ENCODE measurements at regions not wholly inside any gene's neighbourhood (a gene's known extent, or its start where the extent isn't known, plus 50 kb on each side); places are given as distances from the start of the nearest gene placed in this dataset.
A peak's percentile ranks its signal among the peaks of the same experiment; 100 is the strongest.

GRCh38 chr15:95281470-95281869, 1049.0 kb upstream of the NR2F2 start:
- Histone ChIP-seq H2AFZ (ENCODE audit: low read depth, low read length) (no peak overlapping the region), H3K9me3 (ENCODE audit: low read length) (no peaks in the 10 kb centered on the region), H3K36me3 (ENCODE audit: insufficient read depth, low read length) (no peaks in the 10 kb centered on the region), H3K4me3 (ENCODE audit: low read length) (no peak overlapping the region), H3K27me3 (ENCODE audit: insufficient read depth, low read length) (no peaks in the 10 kb centered on the region), H3K4me1 (ENCODE audit: insufficient read depth, low read length) (peaks cover 22% of the 10 kb centered on the region)

- no peak overlapping the region for H3K4me3 ChIP-seq (ENCODE audit: low read length)
Measured at GRCh38 chr15:95284492-95284891, 1046.0 kb upstream of the NR2F2 start.

DNA sequence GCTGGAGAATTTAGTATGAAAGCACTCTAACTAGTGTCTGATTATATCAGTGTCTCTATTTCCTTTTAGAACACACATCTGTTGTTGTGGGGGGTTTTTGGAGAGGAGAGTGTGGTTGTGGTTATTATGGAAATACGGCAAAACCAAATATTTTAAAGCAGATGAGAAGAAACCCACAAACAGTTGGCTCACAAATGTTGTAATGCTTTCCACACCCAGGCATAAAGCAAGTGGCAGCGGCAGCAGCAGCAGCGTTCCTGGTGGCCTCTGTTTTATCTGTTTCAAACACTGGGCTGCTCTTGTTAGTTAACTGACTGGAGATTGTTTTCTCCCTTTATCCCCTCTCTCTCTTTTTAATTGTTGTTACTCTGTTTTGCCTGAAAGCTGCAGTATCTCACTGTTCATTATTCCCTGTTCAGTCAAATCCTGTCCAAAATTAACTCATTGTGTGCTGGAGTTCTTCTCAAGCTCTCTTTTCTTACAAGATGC, 1045.5 kb upstream of the NR2F2 start:
- Histone ChIP-seq H3K9me3 (ENCODE audit: low read length) (no peaks in the 10 kb centered on the region), H3K4me1 (ENCODE audit: insufficient read depth, low read length) (peaks cover 52% of the 10 kb centered on the region), H3K4me3 (ENCODE audit: low read length) (peak overlapping the region; percentile 9), H3K27me3 (ENCODE audit: insufficient read depth, low read length) (no peaks in the 10 kb centered on the region), H3K36me3 (ENCODE audit: insufficient read depth, low read length) (no peaks in the 10 kb centered on the region), H2AFZ (ENCODE audit: low read depth, low read length) (peak overlapping the region; percentile 82)

More at GRCh38 chr15:95284492-95284891, 1046.0 kb upstream of the NR2F2 start:
- H2AFZ ChIP-seq (ENCODE audit: low read depth, low read length), result peak overlapping the region; percentile 82
- H3K9me3 ChIP-seq (ENCODE audit: low read length), result no peaks in the 10 kb centered on the region
- H3K27me3 ChIP-seq (ENCODE audit: insufficient read depth, low read length), result no peaks in the 10 kb centered on the region
- H3K4me1 ChIP-seq (ENCODE audit: insufficient read depth, low read length), result peaks cover 47% of the 10 kb centered on the region
- no peaks in the 10 kb centered on the region for H3K36me3 ChIP-seq (ENCODE audit: insufficient read depth, low read length)

DNA sequence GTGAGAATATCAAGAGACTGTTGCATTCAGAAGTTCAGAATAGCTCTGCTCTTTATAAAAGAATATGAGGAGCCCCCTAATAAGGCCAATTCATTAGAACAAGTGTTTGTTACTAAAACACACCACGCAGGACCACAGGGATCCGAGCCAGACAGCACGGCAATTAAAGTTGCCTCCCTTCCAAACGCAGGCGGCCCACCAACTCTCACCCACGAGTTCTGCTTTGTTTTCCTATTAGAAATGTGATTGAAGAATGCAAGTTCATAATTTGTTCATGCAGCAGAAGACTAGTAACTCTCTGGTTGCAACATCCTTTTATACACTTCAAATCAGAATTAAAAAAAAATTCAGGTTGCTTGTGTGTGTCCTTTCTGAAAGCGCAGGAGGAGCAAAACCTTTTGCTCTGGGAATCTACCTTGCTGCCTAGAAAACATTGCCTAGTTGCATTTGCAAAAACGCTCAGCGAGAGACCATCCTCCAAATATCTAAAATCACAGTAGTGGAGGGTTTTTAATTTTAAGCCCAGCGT, 1044.1 kb upstream of the NR2F2 start:
- H3K36me3 ChIP-seq (ENCODE audit: insufficient read depth, low read length), result no peaks in the 10 kb centered on the region
- H3K9me3 ChIP-seq (ENCODE audit: low read length), result no peaks in the 10 kb centered on the region
- H3K4me3 ChIP-seq (ENCODE audit: low read length), result peak overlapping the region; percentile 48
- H2AFZ ChIP-seq (ENCODE audit: low read depth, low read length), result no peak overlapping the region
- peaks cover 64% of the 10 kb centered on the region for H3K4me1 ChIP-seq (ENCODE audit: insufficient read depth, low read length)
- no peaks in the 10 kb centered on the region for H3K27me3 ChIP-seq (ENCODE audit: insufficient read depth, low read length)

GRCh38 chr15:95287720-95288103, 1042.8 kb upstream of the NR2F2 start:
- Histone ChIP-seq H3K4me1 (ENCODE audit: insufficient read depth, low read length) (peaks cover 71% of the 10 kb centered on the region), H3K27me3 (ENCODE audit: insufficient read depth, low read length) (no peaks in the 10 kb centered on the region), H2AFZ (ENCODE audit: low read depth, low read length) (peak overlapping the region; percentile 65), H3K9me3 (ENCODE audit: low read length) (no peaks in the 10 kb centered on the region), H3K36me3 (ENCODE audit: insufficient read depth, low read length) (no peaks in the 10 kb centered on the region), H3K4me3 (ENCODE audit: low read length) (peak overlapping the region; percentile 48)

GRCh38 chr15:95288626-95289025, 1041.9 kb upstream of the NR2F2 start:
- Histone ChIP-seq H3K4me1 (ENCODE audit: insufficient read depth, low read length) (peaks cover 80% of the 10 kb centered on the region), H3K36me3 (ENCODE audit: insufficient read depth, low read length) (no peaks in the 10 kb centered on the region), H2AFZ (ENCODE audit: low read depth, low read length) (no peak overlapping the region), H3K9me3 (ENCODE audit: low read length) (no peaks in the 10 kb centered on the region), H3K4me3 (ENCODE audit: low read length) (no peak overlapping the region), H3K27me3 (ENCODE audit: insufficient read depth, low read length) (no peaks in the 10 kb centered on the region)

GRCh38 chr15:95290176-95290974, 1040.1 kb upstream of the NR2F2 start:
- H3K27me3 ChIP-seq (ENCODE audit: insufficient read depth, low read length), result no peaks in the 10 kb centered on the region
- no peak overlapping the region for H3K4me3 ChIP-seq (ENCODE audit: low read length)
- H3K36me3 ChIP-seq (ENCODE audit: insufficient read depth, low read length), result no peaks in the 10 kb centered on the region
- peaks cover 72% of the 10 kb centered on the region for H3K4me1 ChIP-seq (ENCODE audit: insufficient read depth, low read length)
- no peaks in the 10 kb centered on the region for H3K9me3 ChIP-seq (ENCODE audit: low read length)
- H2AFZ ChIP-seq (ENCODE audit: low read depth, low read length), result peak overlapping the region; percentile 39

DNA sequence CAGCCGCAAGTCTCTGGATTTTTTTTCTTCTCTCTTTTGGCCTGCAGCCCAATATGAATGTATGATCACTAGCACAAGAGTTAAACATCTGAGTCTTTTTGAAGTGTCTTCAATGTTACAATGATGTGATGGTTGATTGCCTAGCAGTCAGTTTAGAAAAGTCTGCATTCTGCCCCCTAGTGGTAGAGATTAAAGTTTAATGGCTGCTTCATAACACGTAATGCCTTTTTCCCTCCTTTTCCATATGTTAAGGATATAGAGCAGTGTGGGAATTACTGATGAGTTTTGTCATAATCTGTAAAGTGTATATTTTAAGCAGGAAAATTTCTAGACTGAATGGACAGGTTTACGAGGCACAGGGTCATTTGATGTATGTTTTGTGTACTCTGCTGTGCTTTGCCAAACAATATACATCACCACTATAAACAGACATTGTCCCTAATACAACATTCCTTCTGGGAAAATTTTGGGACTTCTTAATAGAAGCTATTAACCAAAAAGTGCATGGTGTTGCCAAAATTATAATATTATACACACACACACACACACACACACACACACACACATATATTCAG, 1038.5 kb upstream of the NR2F2 start:
- Histone ChIP-seq H3K27me3 (ENCODE audit: insufficient read depth, low read length) (no peaks in the 10 kb centered on the region), H3K9me3 (ENCODE audit: low read length) (no peaks in the 10 kb centered on the region), H2AFZ (ENCODE audit: low read depth, low read length) (no peak overlapping the region), H3K4me3 (ENCODE audit: low read length) (no peak overlapping the region), H3K4me1 (ENCODE audit: insufficient read depth, low read length) (peaks cover 68% of the 10 kb centered on the region), H3K36me3 (ENCODE audit: insufficient read depth, low read length) (no peaks in the 10 kb centered on the region)

- Histone ChIP-seq H3K4me3 (ENCODE audit: low read length) (peak overlapping the region; percentile 9), H2AFZ (ENCODE audit: low read depth, low read length) (no peak overlapping the region), H3K27me3 (ENCODE audit: insufficient read depth, low read length) (no peaks in the 10 kb centered on the region), H3K4me1 (ENCODE audit: insufficient read depth, low read length) (peaks cover 62% of the 10 kb centered on the region), H3K36me3 (ENCODE audit: insufficient read depth, low read length) (no peaks in the 10 kb centered on the region), H3K9me3 (ENCODE audit: low read length) (no peaks in the 10 kb centered on the region)
Measured at GRCh38 chr15:95292785-95293450, 1037.6 kb upstream of the NR2F2 start.

- H3K4me3 ChIP-seq (ENCODE audit: low read length), result no peak overlapping the region
- H2AFZ ChIP-seq (ENCODE audit: low read depth, low read length), result no peak overlapping the region
- peaks cover 56% of the 10 kb centered on the region for H3K4me1 ChIP-seq (ENCODE audit: insufficient read depth, low read length)
- H3K36me3 ChIP-seq (ENCODE audit: insufficient read depth, low read length), result no peaks in the 10 kb centered on the region
- H3K27me3 ChIP-seq (ENCODE audit: insufficient read depth, low read length), result no peaks in the 10 kb centered on the region
- H3K9me3 ChIP-seq (ENCODE audit: low read length), result no peaks in the 10 kb centered on the region
Measured at GRCh38 chr15:95293456-95294031, 1037.0 kb upstream of the NR2F2 start.

GRCh38 chr15:95295363-95295762, 1035.1 kb upstream of the NR2F2 start:
- Histone ChIP-seq H3K36me3 (ENCODE audit: insufficient read depth, low read length) (no peaks in the 10 kb centered on the region), H3K4me3 (ENCODE audit: low read length) (no peak overlapping the region), H3K4me1 (ENCODE audit: insufficient read depth, low read length) (peaks cover 38% of the 10 kb centered on the region), H2AFZ (ENCODE audit: low read depth, low read length) (no peak overlapping the region), H3K9me3 (ENCODE audit: low read length) (no peaks in the 10 kb centered on the region), H3K27me3 (ENCODE audit: insufficient read depth, low read length) (no peaks in the 10 kb centered on the region)

GRCh38 chr15:95295896-95296625, 1034.4 kb upstream of the NR2F2 start:
- peaks cover 32% of the 10 kb centered on the region for H3K4me1 ChIP-seq (ENCODE audit: insufficient read depth, low read length)
- H3K4me3 ChIP-seq (ENCODE audit: low read length), result no peak overlapping the region
- no peaks in the 10 kb centered on the region for H3K36me3 ChIP-seq (ENCODE audit: insufficient read depth, low read length)
- H2AFZ ChIP-seq (ENCODE audit: low read depth, low read length), result no peak overlapping the region
- no peaks in the 10 kb centered on the region for H3K9me3 ChIP-seq (ENCODE audit: low read length)
- H3K27me3 ChIP-seq (ENCODE audit: insufficient read depth, low read length), result no peaks in the 10 kb centered on the region

Data from neuron (in vitro differentiated cells).